Fibroblast of lung (primary cell): ENCODE measurements at regions not wholly inside any gene's neighbourhood (a gene's known extent, or its start where the extent isn't known, plus 50 kb on each side); places are given as distances from the start of the nearest gene placed in this dataset.
A peak's percentile ranks its signal among the peaks of the same experiment; 100 is the strongest.
"Not testable (repeated sequence)": the region's sequence is repeated elsewhere in the genome, so short reads cannot be mapped to it uniquely, and the experiment has no call there.

Source experiments
- DNase-seq, 2 donors: peaks; one replicate each; pipeline versions ENCODE4 v3.0.0 to v3.0.0-alpha.2; 2010; ENCODE audit warnings: low read depth in 2 of 2
- H2AFZ ChIP-seq: 2 replicates; pipeline ENCODE4 v1.5.1; 2012; ENCODE audit warnings: low read length, control low read depth, inconsistent platforms
- H3K27ac ChIP-seq: 2 replicates; pipeline ENCODE4 v1.5.1; 2011; ENCODE audit warnings: low read length, control low read depth; ENCODE audit not compliant: insufficient read depth
- H3K27me3 ChIP-seq: 2 replicates; pipeline ENCODE4 v1.5.1; 2011; ENCODE audit warnings: mild to moderate bottlenecking, low read length; ENCODE audit not compliant: control insufficient read depth, insufficient read depth
- H3K36me3 ChIP-seq: 2 replicates; pipeline ENCODE4 v1.5.1; 2011; ENCODE audit warnings: low read length; ENCODE audit not compliant: control insufficient read depth, insufficient read depth
- H3K4me1 ChIP-seq: 2 replicates; pipeline ENCODE4 v1.5.1; 2011; ENCODE audit warnings: low read length; ENCODE audit not compliant: control insufficient read depth, insufficient read depth; ENCODE audit errors: extremely low read depth
- H3K4me2 ChIP-seq: 2 replicates; pipeline ENCODE4 v1.5.1; 2011; ENCODE audit warnings: low read length, control low read depth; ENCODE audit not compliant: insufficient read depth; ENCODE audit errors: extremely low read depth
- H3K4me3 ChIP-seq, 4 experiments: fragments of 200-600 bp in 1 of 4; sonication (generic) in 1 of 4; replicated peaks in 1 of 4; 2 replicates each; pipeline ENCODE4 v1.5.1; 2011 to 2016; ENCODE audit warnings: low read length in 4 of 4, low read depth in 3 of 4, mild to moderate bottlenecking in 3 of 4, control low read depth in 2 of 4, inconsistent platforms in 1 of 4, mixed read lengths in 1 of 4; ENCODE audit not compliant: insufficient read depth in 1 of 4; ENCODE audit errors: control extremely low read depth in 1 of 4
- H3K79me2 ChIP-seq: 2 replicates; pipeline ENCODE4 v1.5.1; 2012; ENCODE audit warnings: mild to moderate bottlenecking, low read length, inconsistent platforms; ENCODE audit not compliant: control insufficient read depth, insufficient read depth
- H3K9ac ChIP-seq: 2 replicates; pipeline ENCODE4 v1.5.1; 2011; ENCODE audit warnings: mild to moderate bottlenecking, low read length, control low read depth; ENCODE audit not compliant: insufficient read depth
- H3K9me3 ChIP-seq: 2 replicates; pipeline ENCODE4 v1.5.1; 2012; ENCODE audit warnings: low read depth, low read length; ENCODE audit not compliant: control insufficient read depth, insufficient read depth
- H4K20me1 ChIP-seq: 2 replicates; pipeline ENCODE4 v1.5.1; 2011; ENCODE audit warnings: low read length; ENCODE audit not compliant: control insufficient read depth, insufficient read depth; ENCODE audit errors: extremely low read depth
- EZH2 ChIP-seq: IDR thresholded peaks from 2 replicates; pipeline ENCODE4 v1.5.1; 2012; ENCODE audit warnings: low read length, control low read depth, mild to moderate bottlenecking; ENCODE audit errors: missing control alignments
- TF ChIP-seq, protein P1 (sequence below), 2 donors: IDR thresholded peaks in 1 of 2; conservative IDR thresholded peaks in 1 of 2; 1 replicate in 1 of 2; 2 replicates in 1 of 2; pipeline ENCODE4 v1.5.1; 2011 to 2012; ENCODE audit warnings: low read length in 2 of 2, control low read depth in 1 of 2, inconsistent platforms in 1 of 2, low read depth in 1 of 2, mild to moderate bottlenecking in 1 of 2

- Histone ChIP-seq H3K9ac (no peak overlapping the region), H3K27ac (no peak overlapping the region), H2AFZ (no peak overlapping the region), H3K4me1 (no peaks in the 10 kb centered on the region), H3K4me2 (no peak overlapping the region), H4K20me1 (no peaks in the 10 kb centered on the region), H3K79me2 (no peaks in the 10 kb centered on the region), H3K27me3 (no peaks in the 10 kb centered on the region), H3K9me3 (no peaks in the 10 kb centered on the region), H3K4me3 (peak overlapping the region in 1 of 4 experiments; percentile 34), H3K36me3 (no peaks in the 10 kb centered on the region)
- no peak for TF ChIP-seq EZH2
- TF ChIP-seq, protein P1, sequence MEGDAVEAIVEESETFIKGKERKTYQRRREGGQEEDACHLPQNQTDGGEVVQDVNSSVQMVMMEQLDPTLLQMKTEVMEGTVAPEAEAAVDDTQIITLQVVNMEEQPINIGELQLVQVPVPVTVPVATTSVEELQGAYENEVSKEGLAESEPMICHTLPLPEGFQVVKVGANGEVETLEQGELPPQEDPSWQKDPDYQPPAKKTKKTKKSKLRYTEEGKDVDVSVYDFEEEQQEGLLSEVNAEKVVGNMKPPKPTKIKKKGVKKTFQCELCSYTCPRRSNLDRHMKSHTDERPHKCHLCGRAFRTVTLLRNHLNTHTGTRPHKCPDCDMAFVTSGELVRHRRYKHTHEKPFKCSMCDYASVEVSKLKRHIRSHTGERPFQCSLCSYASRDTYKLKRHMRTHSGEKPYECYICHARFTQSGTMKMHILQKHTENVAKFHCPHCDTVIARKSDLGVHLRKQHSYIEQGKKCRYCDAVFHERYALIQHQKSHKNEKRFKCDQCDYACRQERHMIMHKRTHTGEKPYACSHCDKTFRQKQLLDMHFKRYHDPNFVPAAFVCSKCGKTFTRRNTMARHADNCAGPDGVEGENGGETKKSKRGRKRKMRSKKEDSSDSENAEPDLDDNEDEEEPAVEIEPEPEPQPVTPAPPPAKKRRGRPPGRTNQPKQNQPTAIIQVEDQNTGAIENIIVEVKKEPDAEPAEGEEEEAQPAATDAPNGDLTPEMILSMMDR (conservative IDR thresholded peaks at IDR 0.05 in 1 of 2, IDR thresholded peaks at IDR 0.05 in 1 of 2; ENCODE audit: low read depth in 1 of 2, low read length in 2 of 2): no peak
- DNase-seq: no peak
Observed at GRCh38 chrX:19912-20571, 261.1 kb upstream of the PLCXD1 start.

GRCh38 chrX:24139-24538 is 257.0 kb upstream of the PLCXD1 start:
- not testable (repeated sequence) for H2AFZ ChIP-seq, H3K36me3 ChIP-seq, DNase-seq, H3K4me2 ChIP-seq, H3K9me3 ChIP-seq, H3K27ac ChIP-seq, H3K4me1 ChIP-seq, H4K20me1 ChIP-seq, H3K27me3 ChIP-seq, H3K4me3 ChIP-seq, H3K9ac ChIP-seq, H3K79me2 ChIP-seq
